T-helper 2 cell treated with Interferon-gamma antibody and Interleukin-4, amounts not matched to agents 5 μg/mL and 100 μg/mL, for 36 hours (primary cell): ENCODE measurements at regions not wholly inside any gene's neighbourhood (a gene's known extent, or its start where the extent isn't known, plus 50 kb on each side); places are given as distances from the start of the nearest gene placed in this dataset.
"Not testable (repeated sequence)": the region's sequence is repeated elsewhere in the genome, so short reads cannot be mapped to it uniquely, and the experiment has no call there.

Experiments used
- DNase-seq: peaks from one replicate; pipeline ENCODE4 v3.0.0; 2021; ENCODE audit warnings: low spot score
- H3K27ac Mint-ChIP-seq: one replicate; pipeline ENCODE4 v1.8.0; 2021; ENCODE audit warnings: mild to moderate bottlenecking, mixed read lengths
- H3K27me3 Mint-ChIP-seq: one replicate; pipeline ENCODE4 v1.8.0; 2021; ENCODE audit warnings: low read depth, mixed read lengths
- H3K36me3 Mint-ChIP-seq: one replicate; pipeline ENCODE4 v1.8.0; 2021; ENCODE audit warnings: low read depth, mixed read lengths
- H3K4me1 Mint-ChIP-seq: one replicate; pipeline ENCODE4 v1.8.0; 2021; ENCODE audit warnings: low read depth, mixed read lengths
- H3K4me3 Mint-ChIP-seq: one replicate; pipeline ENCODE4 v1.8.0; 2022; ENCODE audit warnings: mild to moderate bottlenecking, moderate library complexity, mixed read lengths
- H3K9me3 Mint-ChIP-seq: one replicate; pipeline ENCODE4 v1.8.0; 2021; ENCODE audit warnings: mixed read lengths

DNA sequence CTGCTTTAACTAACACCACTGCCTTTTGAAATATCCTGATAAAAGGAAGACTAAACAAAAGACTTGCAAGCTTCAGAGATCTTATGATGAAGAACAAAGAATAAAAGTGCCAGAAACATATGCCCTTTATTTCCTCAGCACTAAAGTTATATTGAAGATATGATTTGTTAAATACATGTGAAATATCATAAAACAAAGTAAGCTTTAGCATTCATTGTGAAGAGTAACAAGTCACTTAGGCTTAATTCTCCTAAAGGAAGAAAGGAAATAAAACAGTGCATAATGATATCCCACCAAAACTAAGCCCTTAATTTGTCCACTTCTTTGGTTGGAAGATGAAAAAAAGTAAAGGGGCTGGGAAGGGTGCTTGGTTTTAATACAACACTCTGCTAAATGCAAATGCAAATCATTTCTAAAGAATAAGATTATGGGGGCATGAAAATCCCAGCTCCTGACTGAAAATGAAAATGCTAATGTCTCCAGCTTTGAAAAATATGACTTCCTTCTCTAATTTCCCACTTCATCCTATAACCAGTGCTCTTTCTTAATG is 227.2 kb downstream of the FAT4 start:
- Mint-ChIP-seq H3K4me3 (no peak overlapping the region), H3K9me3 (peaks cover 6% of the 10 kb centered on the region), H3K27ac (no peak overlapping the region), H3K4me1 (no peaks in the 10 kb centered on the region), H3K27me3 (no peaks in the 10 kb centered on the region), H3K36me3 (no peaks in the 10 kb centered on the region)
- no peak for DNase-seq

DNA sequence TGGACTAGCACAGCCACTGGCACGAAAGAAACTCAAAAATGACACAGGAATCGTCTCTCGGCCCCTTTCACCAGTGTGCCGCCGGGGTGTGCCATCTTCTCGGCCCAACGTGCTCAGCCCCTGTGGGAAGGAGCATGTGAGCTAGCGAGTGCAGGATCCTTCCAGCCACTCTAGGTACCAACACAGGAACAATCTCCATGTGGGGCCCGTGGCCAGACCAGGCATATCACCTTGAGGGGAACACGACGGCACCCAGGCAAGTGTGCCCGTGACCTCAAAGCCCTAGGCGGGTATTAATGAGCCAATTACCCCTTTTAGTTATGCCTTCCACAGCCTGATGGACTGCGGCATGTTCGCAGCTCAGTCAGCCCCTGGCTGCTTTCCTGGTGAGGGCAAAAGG is 231.5 kb downstream of the FAT4 start:
- H3K4me1 Mint-ChIP-seq: no peaks in the 10 kb centered on the region
- H3K9me3 Mint-ChIP-seq: peaks cover 6% of the 10 kb centered on the region
- H3K4me3 Mint-ChIP-seq: no peak overlapping the region
- no peak for DNase-seq
- H3K27ac Mint-ChIP-seq: no peak overlapping the region
- H3K27me3 Mint-ChIP-seq: no peaks in the 10 kb centered on the region
- H3K36me3 Mint-ChIP-seq: no peaks in the 10 kb centered on the region

DNA sequence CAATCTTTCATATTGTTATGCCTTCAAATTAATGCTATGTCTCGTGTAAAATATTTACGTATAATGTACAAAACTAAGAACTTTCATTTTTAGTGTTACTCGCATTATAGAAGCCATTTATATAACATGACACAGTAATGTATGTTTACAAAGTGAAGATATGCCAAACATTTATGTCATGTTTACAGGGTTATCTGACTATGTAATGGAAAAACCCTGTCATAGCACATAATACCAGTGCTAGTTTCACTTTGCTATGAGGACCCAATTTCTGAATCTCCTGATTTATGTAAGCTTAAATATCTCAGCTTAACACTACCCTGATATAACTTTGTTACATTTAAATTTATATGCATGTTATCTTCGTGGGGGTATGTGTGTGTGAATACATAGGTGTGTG is 233.1 kb downstream of the FAT4 start:
- H3K27ac Mint-ChIP-seq: no peak overlapping the region
- H3K4me1 Mint-ChIP-seq: no peaks in the 10 kb centered on the region
- H3K36me3 Mint-ChIP-seq: no peaks in the 10 kb centered on the region
- H3K4me3 Mint-ChIP-seq: no peak overlapping the region
- peaks cover 6% of the 10 kb centered on the region for H3K9me3 Mint-ChIP-seq
- DNase-seq: no peak
- no peaks in the 10 kb centered on the region for H3K27me3 Mint-ChIP-seq

DNA sequence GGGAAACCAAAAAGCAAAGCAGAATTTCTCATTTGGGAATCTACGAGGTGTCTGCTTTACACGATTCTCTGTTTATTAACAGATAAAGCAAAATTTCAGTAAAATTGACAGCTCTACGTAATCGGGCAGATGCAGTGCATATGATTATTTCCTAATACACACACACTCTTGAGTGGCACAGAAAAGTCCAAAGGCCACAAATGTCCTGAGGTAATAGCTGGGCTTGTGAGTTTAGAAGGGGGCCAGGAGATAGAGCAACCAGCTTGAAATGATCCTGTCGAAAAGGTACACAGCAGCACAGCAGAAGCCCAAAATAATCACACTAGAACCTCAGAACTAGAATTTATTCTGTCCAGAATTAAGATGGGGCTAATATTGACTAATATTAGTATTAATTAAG is 236.0 kb downstream of the FAT4 start:
- no peaks in the 10 kb centered on the region for H3K9me3 Mint-ChIP-seq
- no peak for DNase-seq
- H3K27ac Mint-ChIP-seq: no peak overlapping the region
- H3K27me3 Mint-ChIP-seq: no peaks in the 10 kb centered on the region
- no peak overlapping the region for H3K4me3 Mint-ChIP-seq
- no peaks in the 10 kb centered on the region for H3K4me1 Mint-ChIP-seq
- no peaks in the 10 kb centered on the region for H3K36me3 Mint-ChIP-seq

- no peak overlapping the region for H3K4me3 Mint-ChIP-seq
- no peaks in the 10 kb centered on the region for H3K27me3 Mint-ChIP-seq
- no peaks in the 10 kb centered on the region for H3K9me3 Mint-ChIP-seq
- no peak for DNase-seq
- H3K4me1 Mint-ChIP-seq: no peaks in the 10 kb centered on the region
- no peak overlapping the region for H3K27ac Mint-ChIP-seq
- no peaks in the 10 kb centered on the region for H3K36me3 Mint-ChIP-seq
Observed at GRCh38 chr4:125551466-125551865, 236.7 kb downstream of the FAT4 start.

DNA sequence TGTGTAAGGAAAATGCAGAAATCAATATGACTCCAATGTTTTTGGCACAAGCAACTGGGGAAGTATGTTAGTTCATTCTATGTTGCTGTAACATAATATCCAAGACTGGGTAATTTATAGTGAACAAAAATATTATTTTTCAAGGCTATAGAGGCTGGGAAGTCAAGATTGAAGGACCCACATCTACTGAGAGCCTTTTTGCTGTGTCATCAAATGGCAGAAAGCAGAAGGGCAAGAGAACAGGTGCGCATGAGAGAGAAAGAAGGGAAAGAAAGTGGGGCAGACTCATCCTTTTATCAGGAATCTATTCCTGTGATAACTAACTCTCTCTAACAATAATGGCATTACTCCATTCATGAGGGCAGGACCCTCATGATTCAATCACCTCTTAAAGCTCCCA is 237.2 kb downstream of the FAT4 start:
- H3K4me3 Mint-ChIP-seq: no peak overlapping the region
- no peaks in the 10 kb centered on the region for H3K27me3 Mint-ChIP-seq
- H3K27ac Mint-ChIP-seq: no peak overlapping the region
- no peaks in the 10 kb centered on the region for H3K36me3 Mint-ChIP-seq
- no peak for DNase-seq
- no peaks in the 10 kb centered on the region for H3K9me3 Mint-ChIP-seq
- no peaks in the 10 kb centered on the region for H3K4me1 Mint-ChIP-seq

- Mint-ChIP-seq H3K4me3 (no peak overlapping the region), H3K27ac (no peak overlapping the region), H3K36me3 (no peaks in the 10 kb centered on the region), H3K9me3 (peaks cover 3% of the 10 kb centered on the region), H3K27me3 (no peaks in the 10 kb centered on the region), H3K4me1 (no peaks in the 10 kb centered on the region)
- no peak for DNase-seq
Observed at GRCh38 chr4:125572601-125573000, 257.8 kb downstream of the FAT4 start.

- peaks cover 3% of the 10 kb centered on the region for H3K9me3 Mint-ChIP-seq
- no peaks in the 10 kb centered on the region for H3K27me3 Mint-ChIP-seq
- no peak overlapping the region for H3K27ac Mint-ChIP-seq
- H3K4me1 Mint-ChIP-seq: no peaks in the 10 kb centered on the region
- no peak for DNase-seq
- no peak overlapping the region for H3K4me3 Mint-ChIP-seq
- H3K36me3 Mint-ChIP-seq: no peaks in the 10 kb centered on the region
Observed at GRCh38 chr4:125573368-125573767, 258.6 kb downstream of the FAT4 start.

- Mint-ChIP-seq H3K27me3 (no peaks in the 10 kb centered on the region), H3K4me1 (no peaks in the 10 kb centered on the region), H3K36me3 (no peaks in the 10 kb centered on the region), H3K9me3 (peaks cover 3% of the 10 kb centered on the region), H3K27ac (no peak overlapping the region), H3K4me3 (no peak overlapping the region)
- no peak for DNase-seq
Observed at GRCh38 chr4:125573786-125574185, 259.0 kb downstream of the FAT4 start.

GRCh38 chr4:125582302-125582701 is 267.5 kb downstream of the FAT4 start:
- H3K4me3 Mint-ChIP-seq: no peak overlapping the region
- no peak for DNase-seq
- H3K27me3 Mint-ChIP-seq: no peaks in the 10 kb centered on the region

DNA sequence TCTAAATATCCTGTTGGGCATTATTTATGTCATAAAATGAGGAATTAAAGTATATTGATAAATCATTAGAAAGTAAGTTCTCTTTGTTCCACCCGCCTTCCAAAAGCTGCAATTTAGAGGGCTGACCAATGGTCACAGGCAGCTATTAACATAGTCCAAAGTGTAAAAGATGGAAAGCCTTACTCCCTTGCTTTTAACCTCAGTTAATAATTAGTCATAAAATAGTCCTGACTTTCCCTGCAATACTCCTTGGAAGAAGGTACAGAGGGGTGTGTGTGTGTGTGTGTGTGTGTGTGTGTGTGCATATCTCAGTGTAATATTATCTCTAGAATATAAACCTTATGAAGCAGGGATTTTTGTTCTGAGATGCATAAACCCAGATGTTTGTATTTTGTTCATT is 275.4 kb downstream of the FAT4 start:
- Mint-ChIP-seq H3K27ac (no peak overlapping the region), H3K4me1 (no peaks in the 10 kb centered on the region), H3K9me3 (peaks cover 6% of the 10 kb centered on the region), H3K27me3 (no peaks in the 10 kb centered on the region), H3K4me3 (no peak overlapping the region), H3K36me3 (no peaks in the 10 kb centered on the region)
- DNase-seq: no peak

More at GRCh38 chr4:125582302-125582701, 267.5 kb downstream of the FAT4 start:
- Mint-ChIP-seq H3K9me3 (no peaks in the 10 kb centered on the region), H3K36me3 (no peaks in the 10 kb centered on the region), H3K27ac (no peak overlapping the region), H3K4me1 (no peaks in the 10 kb centered on the region)

- Mint-ChIP-seq H3K9me3 (peaks cover 6% of the 10 kb centered on the region), H3K27ac (no peak overlapping the region), H3K4me1 (no peaks in the 10 kb centered on the region), H3K36me3 (no peaks in the 10 kb centered on the region), H3K4me3 (no peak overlapping the region), H3K27me3 (no peaks in the 10 kb centered on the region)
- DNase-seq: no peak
Observed at GRCh38 chr4:125591290-125591689, 276.5 kb downstream of the FAT4 start.

DNA sequence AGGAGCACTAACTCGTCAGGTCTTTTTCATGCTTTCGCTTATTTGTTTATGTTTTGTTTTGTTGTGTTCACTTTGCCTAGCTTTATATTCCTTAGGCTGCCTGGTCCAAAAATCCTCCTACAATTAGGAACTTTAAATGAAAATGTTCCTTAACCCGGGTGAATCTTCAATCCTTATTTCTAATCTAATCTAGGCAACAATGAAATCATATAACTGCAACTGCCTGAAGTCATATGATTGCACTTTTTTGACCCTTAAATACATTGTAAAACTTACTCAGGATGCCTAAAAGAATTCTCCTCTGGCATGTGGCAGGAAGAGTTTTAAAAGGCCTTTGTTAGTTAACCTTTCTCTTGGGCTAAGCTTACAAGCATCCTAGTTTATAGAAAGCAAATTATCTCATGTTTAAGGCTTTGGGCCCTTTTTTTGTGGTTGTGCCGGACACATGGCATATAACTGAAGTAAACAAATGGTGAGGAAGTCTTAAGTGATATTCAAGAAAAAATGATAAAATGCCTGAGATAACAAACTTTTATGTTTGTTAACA is 279.4 kb downstream of the FAT4 start:
- H3K4me1 Mint-ChIP-seq: no peaks in the 10 kb centered on the region
- H3K4me3 Mint-ChIP-seq: no peak overlapping the region
- DNase-seq: no peak
- no peak overlapping the region for H3K27ac Mint-ChIP-seq
- H3K36me3 Mint-ChIP-seq: no peaks in the 10 kb centered on the region
- peaks cover 6% of the 10 kb centered on the region for H3K9me3 Mint-ChIP-seq
- no peaks in the 10 kb centered on the region for H3K27me3 Mint-ChIP-seq

DNA sequence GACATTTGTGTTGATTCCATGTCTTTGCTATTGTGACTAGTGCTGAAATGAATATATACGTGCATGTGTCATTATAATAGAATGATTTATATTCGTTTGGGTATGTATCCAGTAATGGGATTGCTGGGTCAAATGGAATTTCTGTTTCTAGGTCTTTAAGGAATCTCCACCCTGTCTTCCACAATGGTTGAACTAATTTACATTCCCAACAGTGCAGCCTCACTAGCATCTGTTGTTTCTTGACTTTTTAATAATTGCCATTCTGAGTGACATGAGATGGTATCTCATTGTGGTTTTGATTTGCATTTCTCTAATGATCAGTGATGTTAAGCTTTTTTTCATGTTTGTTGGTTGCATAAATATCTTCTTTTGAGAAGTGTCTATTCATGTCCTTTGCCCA is 291.2 kb downstream of the FAT4 start:
- H3K4me1 Mint-ChIP-seq, H3K27ac Mint-ChIP-seq, H3K27me3 Mint-ChIP-seq, DNase-seq, H3K4me3 Mint-ChIP-seq, H3K36me3 Mint-ChIP-seq, H3K9me3 Mint-ChIP-seq: not testable (repeated sequence)
